Osteoblast (primary cell): ENCODE measurements at regions not wholly inside any gene's neighbourhood (a gene's known extent, or its start where the extent isn't known, plus 50 kb on each side); places are given as distances from the start of the nearest gene placed in this dataset.
A peak's percentile ranks its signal among the peaks of the same experiment; 100 is the strongest.

Experiments
- DNase-seq: peaks from one replicate; pipeline ENCODE4 v3.0.0; 2011; ENCODE audit warnings: low spot score, mixed read lengths; ENCODE audit not compliant: insufficient read length; ENCODE audit errors: missing footprints
- H2AFZ ChIP-seq: 2 replicates; pipeline ENCODE4 v1.6.0; 2011; ENCODE audit warnings: mild to moderate bottlenecking, low read length
- H3K27ac ChIP-seq: 2 replicates; pipeline ENCODE4 v1.5.1; 2011; ENCODE audit warnings: mild to moderate bottlenecking, low read depth, low read length, moderate library complexity
- H3K27me3 ChIP-seq: 2 replicates; pipeline ENCODE4 v1.6.0; 2012; ENCODE audit warnings: mild to moderate bottlenecking, control low read depth, inconsistent platforms, low read length, moderate library complexity; ENCODE audit not compliant: insufficient read depth
- H3K36me3 ChIP-seq: 2 replicates; pipeline ENCODE4 v1.5.1; 2011; ENCODE audit warnings: mild to moderate bottlenecking, low read length, control low read depth, moderate library complexity; ENCODE audit not compliant: insufficient read depth
- H3K4me1 ChIP-seq: 2 replicates; pipeline ENCODE4 v1.5.1; 2011; ENCODE audit warnings: mild to moderate bottlenecking, low read length, control low read depth, moderate library complexity; ENCODE audit not compliant: insufficient read depth
- H3K4me2 ChIP-seq: 2 replicates; pipeline ENCODE4 v1.6.0; 2011; ENCODE audit warnings: mild to moderate bottlenecking, low read length; ENCODE audit not compliant: insufficient read depth
- H3K4me3 ChIP-seq: fragments of 200-600 bp; sonication (generic); 3 replicates; pipeline ENCODE4 v1.5.1; 2012; ENCODE audit warnings: mild to moderate bottlenecking, low read length, inconsistent platforms; ENCODE audit not compliant: insufficient read depth
- H3K79me2 ChIP-seq: 2 replicates; pipeline ENCODE4 v1.6.0; 2012; ENCODE audit warnings: mild to moderate bottlenecking, low read length, control low read depth, inconsistent platforms; ENCODE audit not compliant: insufficient read depth
- H3K9me3 ChIP-seq: 2 replicates; pipeline ENCODE4 v1.5.1; 2011; ENCODE audit warnings: low read depth, low read length, control low read depth
- H4K20me1 ChIP-seq: 2 replicates; pipeline ENCODE4 v1.6.0; 2012; ENCODE audit warnings: mild to moderate bottlenecking, low read length, control low read depth; ENCODE audit not compliant: insufficient read depth
- TF ChIP-seq, protein P1 (sequence below): IDR thresholded peaks from 2 replicates; pipeline ENCODE4 v1.5.1; 2011; ENCODE audit warnings: mild to moderate bottlenecking, low read depth, low read length, moderate library complexity; ENCODE audit errors: extremely low read depth

DNA sequence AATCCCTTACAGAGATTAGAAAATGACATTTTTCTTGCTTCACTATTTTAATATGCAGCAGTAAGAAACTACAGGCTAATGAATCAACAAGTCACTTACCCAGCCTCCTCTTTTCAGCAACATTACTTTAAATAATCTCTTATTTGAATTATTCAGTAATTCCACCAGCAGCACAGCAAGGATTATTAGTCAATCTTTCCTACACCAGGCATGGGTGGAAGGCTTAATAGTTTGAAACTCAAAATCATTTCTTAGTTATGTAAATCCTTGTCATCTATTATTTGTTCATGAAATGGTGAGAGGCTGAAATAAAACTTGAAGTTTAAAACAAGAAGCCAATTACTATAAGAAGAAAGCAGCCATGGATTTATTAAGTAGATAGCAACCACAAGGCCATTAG is 530.5 kb downstream of the KCNA4 start:
- no peaks in the 10 kb centered on the region for H3K79me2 ChIP-seq
- H3K9me3 ChIP-seq: no peaks in the 10 kb centered on the region
- H3K4me3 ChIP-seq: no peak overlapping the region
- no peak overlapping the region for H3K4me2 ChIP-seq
- no peak for DNase-seq
- no peak overlapping the region for H2AFZ ChIP-seq
- H3K36me3 ChIP-seq: no peaks in the 10 kb centered on the region
- H3K27ac ChIP-seq: no peak overlapping the region
- no peaks in the 10 kb centered on the region for H3K27me3 ChIP-seq
- no peaks in the 10 kb centered on the region for H3K4me1 ChIP-seq
- TF ChIP-seq, protein P1, sequence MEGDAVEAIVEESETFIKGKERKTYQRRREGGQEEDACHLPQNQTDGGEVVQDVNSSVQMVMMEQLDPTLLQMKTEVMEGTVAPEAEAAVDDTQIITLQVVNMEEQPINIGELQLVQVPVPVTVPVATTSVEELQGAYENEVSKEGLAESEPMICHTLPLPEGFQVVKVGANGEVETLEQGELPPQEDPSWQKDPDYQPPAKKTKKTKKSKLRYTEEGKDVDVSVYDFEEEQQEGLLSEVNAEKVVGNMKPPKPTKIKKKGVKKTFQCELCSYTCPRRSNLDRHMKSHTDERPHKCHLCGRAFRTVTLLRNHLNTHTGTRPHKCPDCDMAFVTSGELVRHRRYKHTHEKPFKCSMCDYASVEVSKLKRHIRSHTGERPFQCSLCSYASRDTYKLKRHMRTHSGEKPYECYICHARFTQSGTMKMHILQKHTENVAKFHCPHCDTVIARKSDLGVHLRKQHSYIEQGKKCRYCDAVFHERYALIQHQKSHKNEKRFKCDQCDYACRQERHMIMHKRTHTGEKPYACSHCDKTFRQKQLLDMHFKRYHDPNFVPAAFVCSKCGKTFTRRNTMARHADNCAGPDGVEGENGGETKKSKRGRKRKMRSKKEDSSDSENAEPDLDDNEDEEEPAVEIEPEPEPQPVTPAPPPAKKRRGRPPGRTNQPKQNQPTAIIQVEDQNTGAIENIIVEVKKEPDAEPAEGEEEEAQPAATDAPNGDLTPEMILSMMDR: no peak
- no peaks in the 10 kb centered on the region for H4K20me1 ChIP-seq

DNA sequence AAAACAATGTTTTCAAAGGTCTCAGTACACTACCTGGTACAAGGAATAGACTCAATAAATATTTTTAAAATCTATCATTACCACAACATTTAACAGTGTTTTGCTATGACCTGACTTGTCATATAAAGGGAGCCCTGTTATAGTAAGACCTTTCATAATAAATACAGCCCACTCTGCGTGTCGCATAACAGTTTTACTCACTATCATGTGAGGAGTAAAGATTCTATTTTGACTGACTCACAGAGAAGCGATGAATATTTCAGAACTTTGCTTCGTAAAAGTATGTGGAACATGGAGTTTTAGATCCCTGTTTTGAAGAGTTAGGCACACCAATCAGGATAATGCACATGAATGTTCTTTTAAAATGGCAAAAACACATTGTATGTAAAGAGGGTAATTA is 531.2 kb downstream of the KCNA4 start:
- Histone ChIP-seq H3K9me3 (no peaks in the 10 kb centered on the region), H3K79me2 (no peaks in the 10 kb centered on the region), H4K20me1 (no peaks in the 10 kb centered on the region), H3K27ac (no peak overlapping the region), H3K4me3 (no peak overlapping the region), H2AFZ (peak overlapping the region; percentile 39), H3K36me3 (no peaks in the 10 kb centered on the region), H3K4me1 (no peaks in the 10 kb centered on the region), H3K4me2 (no peak overlapping the region), H3K27me3 (no peaks in the 10 kb centered on the region)
- TF ChIP-seq, protein P1: no peak
- DNase-seq: no peak

DNA sequence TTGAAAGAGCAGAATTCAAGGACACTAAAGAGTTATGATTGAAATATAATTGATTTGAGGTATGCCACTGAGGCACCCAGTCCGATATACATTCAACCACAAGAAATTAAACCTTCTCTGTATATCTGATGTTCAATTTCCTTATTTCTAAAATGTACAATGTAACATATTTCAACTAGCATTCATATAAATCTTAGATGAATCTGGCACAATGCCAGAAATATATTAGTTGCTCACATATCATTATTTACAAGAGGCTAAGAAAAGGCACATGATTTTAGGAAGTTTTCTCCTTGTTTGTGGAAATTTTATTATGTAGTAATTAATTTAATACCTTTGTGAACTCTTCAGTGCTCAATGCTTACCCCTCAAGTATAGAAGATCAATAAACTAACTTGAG is 532.3 kb downstream of the KCNA4 start:
- Histone ChIP-seq H3K4me1 (no peaks in the 10 kb centered on the region), H2AFZ (no peak overlapping the region), H3K36me3 (no peaks in the 10 kb centered on the region), H3K4me2 (no peak overlapping the region), H3K27me3 (no peaks in the 10 kb centered on the region), H3K79me2 (no peaks in the 10 kb centered on the region), H3K4me3 (no peak overlapping the region), H4K20me1 (no peaks in the 10 kb centered on the region), H3K9me3 (no peaks in the 10 kb centered on the region), H3K27ac (no peak overlapping the region)
- DNase-seq: no peak
- TF ChIP-seq, protein P1: no peak

DNA sequence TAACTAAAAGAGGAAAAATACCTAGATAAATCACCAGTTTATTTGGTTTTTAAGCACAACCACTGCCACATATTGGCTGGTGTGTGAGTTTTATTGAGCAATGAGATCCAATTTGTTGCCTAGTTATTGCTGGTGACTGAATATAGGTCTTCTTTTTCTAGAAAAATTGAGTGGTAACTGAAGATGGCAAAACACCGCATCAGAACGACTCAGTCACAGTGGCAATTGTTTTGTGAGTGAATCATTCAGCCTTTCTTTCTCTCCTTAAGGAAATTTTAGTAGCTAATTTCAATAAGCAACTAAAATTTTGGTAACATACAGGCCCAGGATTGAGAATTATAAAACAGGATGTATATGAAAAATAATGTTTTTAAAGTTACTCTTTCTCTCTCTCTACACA is 533.0 kb downstream of the KCNA4 start:
- H3K4me2 ChIP-seq: no peak overlapping the region
- no peak overlapping the region for H3K27ac ChIP-seq
- H2AFZ ChIP-seq: no peak overlapping the region
- no peak for DNase-seq
- TF ChIP-seq, protein P1: no peak
- no peak overlapping the region for H3K4me3 ChIP-seq
- no peaks in the 10 kb centered on the region for H3K79me2 ChIP-seq
- no peaks in the 10 kb centered on the region for H3K27me3 ChIP-seq
- no peaks in the 10 kb centered on the region for H4K20me1 ChIP-seq
- H3K36me3 ChIP-seq: no peaks in the 10 kb centered on the region
- H3K9me3 ChIP-seq: no peaks in the 10 kb centered on the region
- H3K4me1 ChIP-seq: no peaks in the 10 kb centered on the region
